OCI-LY7 (cell line): ENCODE measurements at regions not wholly inside any gene's neighbourhood (a gene's known extent, or its start where the extent isn't known, plus 50 kb on each side); places are given as distances from the start of the nearest gene placed in this dataset.

Experiments
- BruUV-seq: library from RNA; stranded (reverse); fragments of 400-500 nt; replicated peaks from 2 replicates; lab custom pipeline; 2021; lab: Mats Ljungman, UMichigan
- CTCF ChIA-PET: fragments of 300-600 bp; sonication (Branson Sonifier 250); formaldehyde crosslinking; loops from one replicate; lab custom pipeline; 2022; ENCODE audit warnings: antibody characterized with exemption; ENCODE audit not compliant: unreplicated experiment; lab: Charles Lee
- POLR2A ChIA-PET: fragments of 300-600 bp; sonication (Branson Sonifier 250); formaldehyde crosslinking; loops from one replicate; lab custom pipeline; 2022; ENCODE audit warnings: antibody characterized with exemption; lab: Charles Lee
- DNase-seq: peaks from one replicate; pipeline ENCODE4 v3.0.0-alpha.2; 2015; ENCODE audit warnings: low spot score
- H2AFZ ChIP-seq: fragments of 200-600 bp; sonication (generic), shearing (Covaris generic); 2 replicates; pipeline ENCODE4 v1.6.1; 2014; ENCODE audit warnings: mild to moderate bottlenecking, antibody characterized with exemption, low read length, moderate library complexity
- H3K27ac ChIP-seq: fragments of 200-600 bp; sonication (generic); 2 replicates; pipeline ENCODE4 v1.5.1; 2014; ENCODE audit warnings: mixed run types, low read depth, mild to moderate bottlenecking, moderate library complexity, low read length, inconsistent platforms; ENCODE audit not compliant: poor library complexity, severe bottlenecking
- H3K36me3 ChIP-seq: fragments of 200-600 bp; sonication (generic); 2 replicates; pipeline ENCODE4 v1.6.1; 2014; ENCODE audit warnings: mild to moderate bottlenecking, antibody characterized with exemption, low read length, moderate library complexity, mixed read lengths; ENCODE audit not compliant: insufficient read depth
- H3K4me1 ChIP-seq: fragments of 200-600 bp; sonication (generic); 2 replicates; pipeline ENCODE4 v1.5.1; 2014; ENCODE audit warnings: mild to moderate bottlenecking, low read length; ENCODE audit not compliant: insufficient read depth, poor library complexity, severe bottlenecking
- H3K4me2 ChIP-seq: fragments of 200-600 bp; sonication (generic); 2 replicates; pipeline ENCODE4 v1.6.1; 2014; ENCODE audit warnings: mild to moderate bottlenecking, low read length
- H3K4me3 ChIP-seq: fragments of 200-600 bp; sonication (generic); 2 replicates; pipeline ENCODE4 v1.5.1; 2014; ENCODE audit warnings: mild to moderate bottlenecking, low read depth, low read length; ENCODE audit not compliant: poor library complexity, severe bottlenecking
- H3K79me2 ChIP-seq: fragments of 200-600 bp; sonication (generic); 2 replicates; pipeline ENCODE4 v1.6.1; 2016; ENCODE audit warnings: low read depth, mild to moderate bottlenecking, low read length, moderate library complexity, mixed read lengths; ENCODE audit not compliant: insufficient read depth
- H3K9me2 ChIP-seq: fragments of 200-600 bp; sonication (generic); 2 replicates; pipeline ENCODE4 v1.6.1; 2016; ENCODE audit warnings: mild to moderate bottlenecking, low read length, mixed read lengths; ENCODE audit not compliant: insufficient read depth
- H3K9me3 ChIP-seq: fragments of 200-600 bp; sonication (generic); 2 replicates; pipeline ENCODE4 v1.6.1; 2014; ENCODE audit warnings: mild to moderate bottlenecking, mixed run types, low read length, mixed read lengths
- H4K20me1 ChIP-seq: fragments of 200-600 bp; sonication (generic); 2 replicates; pipeline ENCODE4 v1.6.1; 2014; ENCODE audit warnings: mild to moderate bottlenecking, antibody characterized with exemption, low read length, moderate library complexity, mixed read lengths; ENCODE audit not compliant: insufficient read depth
- CTCF ChIP-seq: fragments of 200-600 bp; sonication (generic); conservative IDR thresholded peaks from 2 replicates; pipeline ENCODE4 v1.5.1; 2014; ENCODE audit warnings: mild to moderate bottlenecking, antibody characterized with exemption, low read length, moderate library complexity, mixed read lengths
- EZH2phosphoT487 ChIP-seq: fragments of 200-600 bp; sonication (generic); IDR thresholded peaks from 2 replicates; pipeline ENCODE4 v1.6.1; 2018; ENCODE audit warnings: low read depth, borderline replicate concordance, mild to moderate bottlenecking, mixed run types, antibody characterized with exemption, low read length, moderate library complexity, mixed read lengths
- intact Hi-C: fragments of 100-400 bp; cut with micrococcal nuclease; formaldehyde crosslinking; loops from one replicate; pipeline ENCODE4 v1.10.0; 2022; ENCODE audit not compliant: unreplicated experiment

GRCh38 chr4:120238277-120238973, 171.8 kb upstream of the MAD2L1 start:
- Histone ChIP-seq H3K4me2 (no peak overlapping the region), H2AFZ (no peak overlapping the region), H3K4me3 (no peak overlapping the region), H3K79me2 (no peaks in the 10 kb centered on the region), H3K36me3 (no peaks in the 10 kb centered on the region), H3K9me3 (no peaks in the 10 kb centered on the region), H3K27ac (no peak overlapping the region), H3K9me2 (no peaks in the 10 kb centered on the region), H4K20me1 (no peaks in the 10 kb centered on the region), H3K4me1 (no peaks in the 10 kb centered on the region)
- intact Hi-C loops = no loop called here
- ChIA-PET POLR2A (interaction anchor here (0.7 to 0.9 kb wide), 2 partner anchors 170 to 1281 kb away, joined by 3 to 5 read pairs; no protein-coding TSS in a partner anchor), CTCF (no interaction called here)
- TF ChIP-seq CTCF (no peak), EZH2phosphoT487 (no peak)
- no TSS peak for BruUV-seq
- DNase-seq = no peak

DNA sequence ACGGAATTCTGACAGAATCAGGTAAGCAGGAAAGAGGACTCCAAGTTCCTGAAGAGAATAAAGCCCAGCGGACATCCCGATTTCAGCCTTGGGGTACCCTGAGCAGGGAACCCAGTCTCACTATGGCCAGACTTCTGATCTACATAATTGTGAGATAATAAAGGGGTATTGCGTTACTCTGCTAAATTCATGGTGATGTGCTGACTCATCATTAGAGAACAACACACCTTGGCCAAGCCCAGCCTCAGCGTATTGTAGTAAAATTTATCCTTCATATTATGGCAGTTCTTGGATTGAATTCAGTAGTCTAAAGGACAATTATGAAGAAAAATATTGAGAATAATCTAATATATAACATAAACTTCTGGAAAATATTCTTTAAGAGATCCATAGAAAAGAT, 170.2 kb upstream of the MAD2L1 start:
- Histone ChIP-seq H3K4me1 (no peaks in the 10 kb centered on the region), H3K79me2 (no peaks in the 10 kb centered on the region), H2AFZ (no peak overlapping the region), H3K4me3 (no peak overlapping the region), H3K9me2 (no peaks in the 10 kb centered on the region), H4K20me1 (no peaks in the 10 kb centered on the region), H3K27ac (no peak overlapping the region), H3K36me3 (no peaks in the 10 kb centered on the region), H3K9me3 (no peaks in the 10 kb centered on the region), H3K4me2 (no peak overlapping the region)
- BruUV-seq = no TSS peak
- ChIA-PET POLR2A (interaction anchor here (0.6 to 1.0 kb wide), 2 partner anchors 21 to 787 kb away, joined by 3 read pairs; no protein-coding TSS in a partner anchor), CTCF (no interaction called here)
- DNase-seq = no peak
- intact Hi-C loops = no loop called here
- TF ChIP-seq EZH2phosphoT487 = no peak
- no peak for TF ChIP-seq CTCF

- no peak overlapping the region for H3K27ac ChIP-seq
- H4K20me1 ChIP-seq = no peaks in the 10 kb centered on the region
- BruUV-seq = no TSS peak
- intact Hi-C loops = no loop called here
- no peaks in the 10 kb centered on the region for H3K4me1 ChIP-seq
- ChIA-PET CTCF (no interaction called here), POLR2A (no interaction called here)
- H2AFZ ChIP-seq = no peak overlapping the region
- no peaks in the 10 kb centered on the region for H3K79me2 ChIP-seq
- H3K4me3 ChIP-seq = no peak overlapping the region
- no peaks in the 10 kb centered on the region for H3K9me3 ChIP-seq
- H3K4me2 ChIP-seq = no peak overlapping the region
- no peaks in the 10 kb centered on the region for H3K9me2 ChIP-seq
- no peak for DNase-seq
- H3K36me3 ChIP-seq = no peaks in the 10 kb centered on the region
- TF ChIP-seq EZH2phosphoT487 = no peak
- TF ChIP-seq CTCF = no peak
These were observed 165.4 kb upstream of the MAD2L1 start for GRCh38 chr4:120232050-120232449.
